GM12878 (cell line): ENCODE measurements at regions not wholly inside any gene's neighbourhood (a gene's known extent, or its start where the extent isn't known, plus 50 kb on each side); places are given as distances from the start of the nearest gene placed in this dataset.
"Not testable (repeated sequence)": the region's sequence is repeated elsewhere in the genome, so short reads cannot be mapped to it uniquely, and the experiment has no call there.

Experiments
- ATAC-seq: fragments of 200-7000 bp; cut with Tn5 transposase; 3 replicates; pipeline ENCODE4 v1.9.1; 2020; ENCODE audit warnings: mild to moderate bottlenecking, moderate library complexity
- BruUV-seq: library from RNA; stranded (reverse); fragments of 400-500 nt; replicated peaks from 2 replicates; lab custom pipeline; 2021; lab: Mats Ljungman, UMichigan
- CTCF ChIA-PET: fragments of 300-600 bp; sonication (Branson Sonifier 250); formaldehyde crosslinking; extraction: SDS; loops from one replicate; lab custom pipeline; 2021; ENCODE audit warnings: inconsistent platforms; lab: Yijun Ruan, JAX
- POLR2A ChIA-PET: fragments of 350-600 bp; formaldehyde crosslinking; extraction: SDS; loops from one replicate; lab custom pipeline; 2021; ENCODE audit warnings: inconsistent platforms; lab: Charles Lee
- RAD21 ChIA-PET: fragments of 300-600 bp; sonication (Branson Sonifier 250); formaldehyde crosslinking; loops from one replicate; lab custom pipeline; 2023; ENCODE audit warnings: antibody characterized with exemption; ENCODE audit not compliant: unreplicated experiment; lab: Charles Lee
- SMC1A ChIA-PET: fragments of 300-600 bp; sonication (Branson Sonifier 250); formaldehyde crosslinking; loops from one replicate; lab custom pipeline; 2023; ENCODE audit not compliant: unreplicated experiment, uncharacterized antibody; lab: Charles Lee
- DNase-seq: peaks from one replicate; pipeline ENCODE4 v3.0.0-alpha.2; 2011; ENCODE audit warnings: low read depth, low spot score
- FAIRE-seq: peaks from 3 replicates; lab custom pipeline; 2011; peaks lifted over from hg19 to GRCh38; lab: Jason Lieb, UNC
- H2AFZ ChIP-seq: 2 replicates; pipeline ENCODE4 v1.6.0; 2011; ENCODE audit warnings: low read depth, low read length, control low read depth; ENCODE audit not compliant: control insufficient read depth
- H3K27ac ChIP-seq: 2 replicates; pipeline ENCODE4 v1.5.1; 2011; ENCODE audit warnings: control low read depth; ENCODE audit not compliant: control insufficient read depth, insufficient read depth
- H3K27me3 ChIP-seq, 2 experiments: replicated peaks in 1 of 2; 2 replicates each; pipeline versions ENCODE4 v1.6.0 to v1.6.1; 2011; ENCODE audit warnings: low read length in 1 of 2; ENCODE audit not compliant: control insufficient read depth in 2 of 2, insufficient read depth in 2 of 2
- H3K36me3 ChIP-seq, 2 experiments: 2 replicates each; pipeline ENCODE4 v1.5.1; 2011; ENCODE audit warnings: low read length in 1 of 2; ENCODE audit not compliant: control insufficient read depth in 2 of 2, insufficient read depth in 2 of 2
- H3K4me1 ChIP-seq: 2 replicates; pipeline ENCODE4 v1.6.1; 2011; ENCODE audit warnings: mild to moderate bottlenecking, low read length, moderate library complexity, mixed read lengths; ENCODE audit not compliant: control insufficient read depth, insufficient read depth
- H3K4me2 ChIP-seq: 2 replicates; pipeline ENCODE4 v1.6.0; 2011; ENCODE audit warnings: control low read depth; ENCODE audit not compliant: control insufficient read depth, insufficient read depth
- H3K4me3 ChIP-seq: fragments of 200-600 bp; sonication (generic); 2 replicates; pipeline ENCODE4 v1.5.1; 2016
- H3K79me2 ChIP-seq: 2 replicates; pipeline ENCODE4 v1.6.0; 2011; ENCODE audit warnings: low read length; ENCODE audit not compliant: control insufficient read depth, insufficient read depth
- H3K9ac ChIP-seq: 2 replicates; pipeline ENCODE4 v1.8.0; 2011; ENCODE audit warnings: low read length, control low read depth, mixed read lengths; ENCODE audit not compliant: control insufficient read depth, insufficient read depth
- H3K9me3 ChIP-seq: replicated peaks from 3 replicates; pipeline ENCODE4 v1.5.1; 2011; ENCODE audit warnings: mild to moderate bottlenecking, low read length; ENCODE audit not compliant: control insufficient read depth, insufficient read depth
- H4K20me1 ChIP-seq: 2 replicates; pipeline ENCODE4 v1.6.0; 2011; ENCODE audit not compliant: control insufficient read depth, insufficient read depth
- BCL11A ChIP-seq: IDR thresholded peaks from 2 replicates; pipeline ENCODE4 v1.6.1; 2011; ENCODE audit warnings: low read depth, low read length
- CHD1 ChIP-seq: IDR thresholded peaks from 2 replicates; pipeline ENCODE4 v1.6.1; 2012; ENCODE audit warnings: low read depth, low read length, improper control_type of control experiment
- EZH2 ChIP-seq: IDR thresholded peaks from 2 replicates; pipeline ENCODE4 v1.6.1; 2012; ENCODE audit warnings: low read depth, mild to moderate bottlenecking, control low read depth, inconsistent platforms, low read length, borderline replicate concordance; ENCODE audit not compliant: control insufficient read depth
- JUNB ChIP-seq: IDR thresholded peaks from 2 replicates; pipeline ENCODE4 v1.6.1; 2016; ENCODE audit warnings: antibody characterized with exemption, mild to moderate bottlenecking
- MXI1 ChIP-seq: fragments of 150-350 bp; IDR thresholded peaks from 2 replicates; pipeline ENCODE4 v1.6.1; 2011; ENCODE audit warnings: low read depth, mild to moderate bottlenecking, inconsistent platforms, low read length, improper control_type of control experiment
- ZZZ3 ChIP-seq: IDR thresholded peaks from 2 replicates; pipeline ENCODE4 v1.6.1; 2011; ENCODE audit warnings: low read depth; ENCODE audit not compliant: control insufficient read depth, insufficient read length
- WGBS: methylation state at CpG from one replicate; pipeline ENCODE4 v1.1.6; 2016; ENCODE audit warnings: low lambda C conversion rate; ENCODE audit not compliant: insufficient replicate concordance, insufficient coverage; ENCODE audit errors: missing lambda C conversion rate; 5-methylcytosine and 5-hydroxymethylcytosine counted together
- in situ Hi-C: fragments of 300-500 bp; cut with MboI; formaldehyde crosslinking; loops from 9 replicates; pipeline ENCODE4 v1.14.3; 2018; ENCODE audit warnings: mixed read lengths
- intact Hi-C: fragments of 100-400 bp; cut with micrococcal nuclease; formaldehyde crosslinking; loops from one replicate; pipeline ENCODE4 v1.14.2; 2022; ENCODE audit not compliant: unreplicated experiment
- TF ChIP-seq, protein P1 (sequence below): fragments of 450-650 bp; formaldehyde crosslinking; IDR thresholded peaks from 2 replicates; pipeline ENCODE4 v1.4.0; 2022; ENCODE audit warnings: mild to moderate bottlenecking, moderate library complexity

DNA sequence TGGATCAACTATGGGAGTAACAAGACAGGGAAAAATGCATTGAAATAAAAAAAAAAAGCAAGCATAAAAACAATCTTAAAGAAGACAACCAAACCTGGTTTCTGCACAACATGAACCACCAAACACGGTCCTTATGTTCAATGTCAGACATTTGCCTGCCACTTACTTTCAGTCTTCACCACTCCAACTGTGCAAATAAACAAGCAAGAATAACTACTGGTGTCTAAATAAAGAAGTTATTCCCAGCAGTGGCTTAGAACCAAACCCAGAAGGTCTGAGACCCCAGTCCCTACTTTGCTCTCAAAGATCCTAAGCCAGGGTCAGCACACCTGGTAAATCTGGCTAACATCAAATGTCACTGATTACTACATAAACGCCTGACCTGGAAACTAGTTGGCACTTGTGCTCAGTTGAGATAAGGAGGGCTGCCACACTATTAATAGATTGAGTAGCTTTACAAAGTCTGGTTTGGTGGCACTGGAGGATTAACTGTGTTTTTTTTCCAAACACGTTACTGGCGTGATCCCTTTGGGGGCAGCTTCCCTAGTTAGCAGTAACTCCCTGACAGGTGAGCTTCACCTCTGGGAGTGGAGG lies 62.7 kb upstream of the ABLIM1 start (continued):
- TF ChIP-seq, protein P1, sequence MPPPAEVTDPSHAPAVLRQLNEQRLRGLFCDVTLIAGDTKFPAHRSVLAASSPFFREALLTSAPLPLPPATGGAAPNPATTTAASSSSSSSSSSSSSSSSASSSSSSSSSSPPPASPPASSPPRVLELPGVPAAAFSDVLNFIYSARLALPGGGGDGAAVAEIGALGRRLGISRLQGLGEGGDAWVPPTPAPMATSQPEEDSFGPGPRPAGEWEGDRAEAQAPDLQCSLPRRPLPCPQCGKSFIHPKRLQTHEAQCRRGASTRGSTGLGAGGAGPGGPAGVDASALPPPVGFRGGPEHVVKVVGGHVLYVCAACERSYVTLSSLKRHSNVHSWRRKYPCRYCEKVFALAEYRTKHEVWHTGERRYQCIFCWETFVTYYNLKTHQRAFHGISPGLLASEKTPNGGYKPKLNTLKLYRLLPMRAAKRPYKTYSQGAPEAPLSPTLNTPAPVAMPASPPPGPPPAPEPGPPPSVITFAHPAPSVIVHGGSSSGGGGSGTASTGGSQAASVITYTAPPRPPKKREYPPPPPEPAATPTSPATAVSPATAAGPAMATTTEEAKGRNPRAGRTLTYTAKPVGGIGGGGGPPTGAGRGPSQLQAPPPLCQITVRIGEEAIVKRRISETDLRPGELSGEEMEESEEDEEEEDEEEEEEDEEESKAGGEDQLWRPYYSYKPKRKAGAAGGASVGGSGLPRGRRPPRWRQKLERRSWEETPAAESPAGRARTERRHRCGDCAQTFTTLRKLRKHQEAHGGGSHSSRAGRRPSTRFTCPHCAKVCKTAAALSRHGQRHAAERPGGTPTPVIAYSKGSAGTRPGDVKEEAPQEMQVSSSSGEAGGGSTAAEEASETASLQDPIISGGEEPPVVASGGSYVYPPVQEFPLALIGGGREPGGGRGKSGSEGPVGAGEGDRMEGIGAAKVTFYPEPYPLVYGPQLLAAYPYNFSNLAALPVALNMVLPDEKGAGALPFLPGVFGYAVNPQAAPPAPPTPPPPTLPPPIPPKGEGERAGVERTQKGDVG (CRISPR knock-in tag) = no peak
- TF ChIP-seq BCL11A = no peak
- TF ChIP-seq EZH2 = no peak
- TF ChIP-seq MXI1 = no peak
- TF ChIP-seq CHD1 = no peak
- no peak for TF ChIP-seq ZZZ3
- TF ChIP-seq JUNB = no peak

GRCh38 chr10:114722136-114722535 lies 64.1 kb upstream of the ABLIM1 start:
- intact Hi-C loops, POLR2A ChIA-PET, H3K9ac ChIP-seq, H3K4me2 ChIP-seq, DNase-seq, in situ Hi-C loops, RAD21 ChIA-PET, H2AFZ ChIP-seq, FAIRE-seq, H3K4me3 ChIP-seq, H3K36me3 ChIP-seq, SMC1A ChIA-PET, H3K9me3 ChIP-seq, ATAC-seq, H3K27ac ChIP-seq, BruUV-seq, H3K4me1 ChIP-seq, H3K27me3 ChIP-seq, H3K79me2 ChIP-seq, H4K20me1 ChIP-seq: not testable (repeated sequence)
- CTCF ChIA-PET = interaction anchor here (0.7 kb wide), 1 partner anchor 419 kb away, joined by 3 read pairs; no protein-coding TSS in a partner anchor
- WGBS = 0% methylated on average over 3 of the region's 3 CpGs
